GM23338 (cell line): ENCODE measurements at regions not wholly inside any gene's neighbourhood (a gene's known extent, or its start where the extent isn't known, plus 50 kb on each side); places are given as distances from the start of the nearest gene placed in this dataset.

Source experiments
- ATAC-seq: fragments of 200-7000 bp; cut with Tn5 transposase; 3 replicates; pipeline ENCODE4 v1.9.1; 2020
- DNase-seq: peaks from one replicate; pipeline ENCODE4 v3.0.0-alpha.2; 2015; ENCODE audit warnings: low spot score
- H2AFZ ChIP-seq: fragments of 200-600 bp; sonication (generic); 2 replicates; pipeline ENCODE4 v1.8.0; 2016; ENCODE audit warnings: antibody characterized with exemption, mild to moderate bottlenecking, moderate library complexity
- H3F3A ChIP-seq: fragments of 200-600 bp; sonication (generic); replicated peaks from 2 replicates; pipeline ENCODE4 v1.8.0; 2017; ENCODE audit warnings: antibody characterized with exemption, mixed run types, low read depth
- H3K27ac ChIP-seq: fragments of 200-600 bp; sonication (generic); 2 replicates; pipeline ENCODE4 v1.6.1; 2016; ENCODE audit warnings: low read depth
- H3K27me3 ChIP-seq: fragments of 200-600 bp; sonication (generic); 2 replicates; pipeline ENCODE4 v1.8.0; 2016; ENCODE audit warnings: mild to moderate bottlenecking, mixed run types, moderate library complexity; ENCODE audit not compliant: insufficient read depth
- H3K36me3 ChIP-seq: fragments of 200-600 bp; sonication (generic); 2 replicates; pipeline ENCODE4 v1.8.0; 2016; ENCODE audit warnings: mild to moderate bottlenecking; ENCODE audit not compliant: insufficient read depth
- H3K4me1 ChIP-seq: fragments of 200-600 bp; sonication (generic); 2 replicates; pipeline ENCODE4 v1.8.0; 2016; ENCODE audit warnings: mild to moderate bottlenecking, moderate library complexity; ENCODE audit not compliant: insufficient read depth
- H3K4me2 ChIP-seq: fragments of 200-600 bp; sonication (generic); 2 replicates; pipeline ENCODE4 v1.7.1; 2017; ENCODE audit warnings: mixed run types
- H3K4me3 ChIP-seq: fragments of 200-600 bp; sonication (generic); 2 replicates; pipeline ENCODE4 v1.6.1; 2016; ENCODE audit warnings: mixed run types
- H3K79me2 ChIP-seq: fragments of 200-600 bp; sonication (generic); replicated peaks from 2 replicates; pipeline ENCODE4 v1.8.0; 2017; ENCODE audit warnings: mild to moderate bottlenecking; ENCODE audit not compliant: insufficient read depth
- H3K9me2 ChIP-seq: fragments of 200-600 bp; sonication (generic); 2 replicates; pipeline ENCODE4 v1.8.0; 2017; ENCODE audit not compliant: insufficient read depth
- H4K20me1 ChIP-seq: fragments of 200-600 bp; sonication (generic); replicated peaks from 2 replicates; pipeline ENCODE4 v1.8.0; 2017; ENCODE audit warnings: mild to moderate bottlenecking; ENCODE audit not compliant: insufficient read depth
- H3K27ac Mint-ChIP-seq: 2 replicates; pipeline ENCODE4 v1.8.0; 2020; ENCODE audit warnings: inconsistent platforms, mild to moderate bottlenecking, moderate library complexity, mixed read lengths
- H3K27me3 Mint-ChIP-seq: 3 replicates; pipeline ENCODE4 v1.8.0; 2022; ENCODE audit warnings: low read depth, mild to moderate bottlenecking, moderate library complexity, mixed read lengths, inconsistent platforms; ENCODE audit not compliant: insufficient read depth, poor library complexity
- H3K36me3 Mint-ChIP-seq: 3 replicates; pipeline ENCODE4 v1.8.0; 2021; ENCODE audit warnings: low read depth, mild to moderate bottlenecking, inconsistent platforms, moderate library complexity, mixed read lengths
- H3K4me1 Mint-ChIP-seq: 3 replicates; pipeline ENCODE4 v1.8.0; 2020; ENCODE audit warnings: mild to moderate bottlenecking, inconsistent platforms, mixed read lengths
- H3K4me3 Mint-ChIP-seq: 3 replicates; pipeline ENCODE4 v1.8.0; 2021; ENCODE audit warnings: moderate library complexity, mild to moderate bottlenecking, inconsistent platforms, mixed read lengths
- H3K9me3 Mint-ChIP-seq: 3 replicates; pipeline ENCODE4 v1.8.0; 2020; ENCODE audit warnings: moderate library complexity, mild to moderate bottlenecking, inconsistent platforms, mixed read lengths
- CREB1 ChIP-seq: fragments of 250-450 bp; sonication (Bioruptor Pico); IDR thresholded peaks from 2 replicates; pipeline ENCODE4 v1.5.0; 2020; ENCODE audit warnings: low read depth, mild to moderate bottlenecking, moderate library complexity
- EZH2 ChIP-seq: fragments of 200-600 bp; sonication (generic); IDR thresholded peaks from one replicate; pipeline ENCODE4 v1.8.0; 2017; ENCODE audit warnings: antibody characterized with exemption, mild to moderate bottlenecking, low read depth; ENCODE audit not compliant: unreplicated experiment
- EZH2phosphoT487 ChIP-seq: fragments of 200-600 bp; sonication (generic); IDR thresholded peaks from one replicate; pipeline ENCODE4 v1.8.1; 2018; ENCODE audit warnings: antibody characterized with exemption; ENCODE audit not compliant: unreplicated experiment
- JUNB ChIP-seq: IDR thresholded peaks from one replicate; pipeline ENCODE4 v1.6.1; 2016; ENCODE audit warnings: antibody characterized with exemption; ENCODE audit not compliant: unreplicated experiment
- NANOG ChIP-seq: IDR thresholded peaks from 2 replicates; pipeline ENCODE4 v1.6.1; 2016; ENCODE audit warnings: antibody characterized with exemption, borderline replicate concordance
- POLR2AphosphoS5 ChIP-seq: IDR thresholded peaks from 2 replicates; pipeline ENCODE4 v1.6.1; 2016; ENCODE audit warnings: antibody characterized with exemption, low read depth
- STAT1 ChIP-seq: IDR thresholded peaks from one replicate; pipeline ENCODE4 v1.6.1; 2016; ENCODE audit warnings: antibody characterized with exemption; ENCODE audit not compliant: unreplicated experiment
- ZNF114 ChIP-seq: fragments of 250-450 bp; sonication (Bioruptor Pico); IDR thresholded peaks from 2 replicates; pipeline ENCODE4 v1.5.0; 2020; ENCODE audit warnings: mild to moderate bottlenecking, moderate library complexity
- ZNF331 ChIP-seq: fragments of 250-450 bp; sonication (Bioruptor Pico); IDR thresholded peaks from 2 replicates; pipeline ENCODE4 v1.5.0; 2020; ENCODE audit warnings: low read depth, mild to moderate bottlenecking, moderate library complexity
- ZNF462 ChIP-seq: fragments of 250-450 bp; sonication (Bioruptor Pico); IDR thresholded peaks from 2 replicates; pipeline ENCODE4 v1.5.0; 2020; ENCODE audit warnings: mild to moderate bottlenecking, moderate library complexity
- TF ChIP-seq, protein P1 (sequence below), 2 experiments: fragments of 200-600 bp in 1 of 2; sonication (generic) in 1 of 2; conservative IDR thresholded peaks; 2 replicates each; pipeline versions ENCODE4 v1.5.1 to v1.6.1; 2016 to 2017; ENCODE audit warnings: antibody characterized with exemption in 2 of 2, low read depth in 2 of 2, mild to moderate bottlenecking in 2 of 2, moderate library complexity in 1 of 2
- TF ChIP-seq, protein P2 (sequence below): IDR thresholded peaks from one replicate; pipeline ENCODE4 v1.6.1; 2018; ENCODE audit warnings: antibody characterized with exemption; ENCODE audit not compliant: unreplicated experiment
- TF ChIP-seq, protein P3 (sequence below): IDR thresholded peaks from 2 replicates; pipeline ENCODE4 v1.6.1; 2016; ENCODE audit warnings: antibody characterized with exemption

- Histone ChIP-seq H4K20me1 (no peaks in the 10 kb centered on the region), H3K4me1 (peaks cover 8% of the 10 kb centered on the region), H3K27me3 (no peaks in the 10 kb centered on the region), H3K79me2 (no peaks in the 10 kb centered on the region), H3F3A (no peaks in the 10 kb centered on the region), H3K9me2 (no peaks in the 10 kb centered on the region), H3K4me2 (no peak overlapping the region), H3K4me3 (no peak overlapping the region), H3K27ac (no peak overlapping the region), H2AFZ (no peak overlapping the region), H3K36me3 (no peaks in the 10 kb centered on the region)
- no peak overlapping the region for H3K4me3 Mint-ChIP-seq
- H3K4me1 Mint-ChIP-seq: peaks cover 13% of the 10 kb centered on the region; the same call in 2 of the 3 replicates
- no peak overlapping the region for H3K27ac Mint-ChIP-seq
- no peaks in the 10 kb centered on the region for H3K36me3 Mint-ChIP-seq
- TF ChIP-seq ZNF331 (CRISPR knock-in tag) (no peak), NANOG (no peak), EZH2phosphoT487 (no peak), STAT1 (no peak), POLR2AphosphoS5 (no peak), CREB1 (CRISPR knock-in tag) (no peak), EZH2 (no peak), ZNF462 (CRISPR knock-in tag) (no peak), JUNB (no peak), ZNF114 (CRISPR knock-in tag) (no peak)
- TF ChIP-seq, protein P1, sequence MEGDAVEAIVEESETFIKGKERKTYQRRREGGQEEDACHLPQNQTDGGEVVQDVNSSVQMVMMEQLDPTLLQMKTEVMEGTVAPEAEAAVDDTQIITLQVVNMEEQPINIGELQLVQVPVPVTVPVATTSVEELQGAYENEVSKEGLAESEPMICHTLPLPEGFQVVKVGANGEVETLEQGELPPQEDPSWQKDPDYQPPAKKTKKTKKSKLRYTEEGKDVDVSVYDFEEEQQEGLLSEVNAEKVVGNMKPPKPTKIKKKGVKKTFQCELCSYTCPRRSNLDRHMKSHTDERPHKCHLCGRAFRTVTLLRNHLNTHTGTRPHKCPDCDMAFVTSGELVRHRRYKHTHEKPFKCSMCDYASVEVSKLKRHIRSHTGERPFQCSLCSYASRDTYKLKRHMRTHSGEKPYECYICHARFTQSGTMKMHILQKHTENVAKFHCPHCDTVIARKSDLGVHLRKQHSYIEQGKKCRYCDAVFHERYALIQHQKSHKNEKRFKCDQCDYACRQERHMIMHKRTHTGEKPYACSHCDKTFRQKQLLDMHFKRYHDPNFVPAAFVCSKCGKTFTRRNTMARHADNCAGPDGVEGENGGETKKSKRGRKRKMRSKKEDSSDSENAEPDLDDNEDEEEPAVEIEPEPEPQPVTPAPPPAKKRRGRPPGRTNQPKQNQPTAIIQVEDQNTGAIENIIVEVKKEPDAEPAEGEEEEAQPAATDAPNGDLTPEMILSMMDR (conservative IDR thresholded peaks at IDR 0.05; ENCODE audit: low read depth in 2 of 2): no peak
- TF ChIP-seq, protein P2, sequence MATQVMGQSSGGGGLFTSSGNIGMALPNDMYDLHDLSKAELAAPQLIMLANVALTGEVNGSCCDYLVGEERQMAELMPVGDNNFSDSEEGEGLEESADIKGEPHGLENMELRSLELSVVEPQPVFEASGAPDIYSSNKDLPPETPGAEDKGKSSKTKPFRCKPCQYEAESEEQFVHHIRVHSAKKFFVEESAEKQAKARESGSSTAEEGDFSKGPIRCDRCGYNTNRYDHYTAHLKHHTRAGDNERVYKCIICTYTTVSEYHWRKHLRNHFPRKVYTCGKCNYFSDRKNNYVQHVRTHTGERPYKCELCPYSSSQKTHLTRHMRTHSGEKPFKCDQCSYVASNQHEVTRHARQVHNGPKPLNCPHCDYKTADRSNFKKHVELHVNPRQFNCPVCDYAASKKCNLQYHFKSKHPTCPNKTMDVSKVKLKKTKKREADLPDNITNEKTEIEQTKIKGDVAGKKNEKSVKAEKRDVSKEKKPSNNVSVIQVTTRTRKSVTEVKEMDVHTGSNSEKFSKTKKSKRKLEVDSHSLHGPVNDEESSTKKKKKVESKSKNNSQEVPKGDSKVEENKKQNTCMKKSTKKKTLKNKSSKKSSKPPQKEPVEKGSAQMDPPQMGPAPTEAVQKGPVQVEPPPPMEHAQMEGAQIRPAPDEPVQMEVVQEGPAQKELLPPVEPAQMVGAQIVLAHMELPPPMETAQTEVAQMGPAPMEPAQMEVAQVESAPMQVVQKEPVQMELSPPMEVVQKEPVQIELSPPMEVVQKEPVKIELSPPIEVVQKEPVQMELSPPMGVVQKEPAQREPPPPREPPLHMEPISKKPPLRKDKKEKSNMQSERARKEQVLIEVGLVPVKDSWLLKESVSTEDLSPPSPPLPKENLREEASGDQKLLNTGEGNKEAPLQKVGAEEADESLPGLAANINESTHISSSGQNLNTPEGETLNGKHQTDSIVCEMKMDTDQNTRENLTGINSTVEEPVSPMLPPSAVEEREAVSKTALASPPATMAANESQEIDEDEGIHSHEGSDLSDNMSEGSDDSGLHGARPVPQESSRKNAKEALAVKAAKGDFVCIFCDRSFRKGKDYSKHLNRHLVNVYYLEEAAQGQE: no peak
- TF ChIP-seq, protein P3, sequence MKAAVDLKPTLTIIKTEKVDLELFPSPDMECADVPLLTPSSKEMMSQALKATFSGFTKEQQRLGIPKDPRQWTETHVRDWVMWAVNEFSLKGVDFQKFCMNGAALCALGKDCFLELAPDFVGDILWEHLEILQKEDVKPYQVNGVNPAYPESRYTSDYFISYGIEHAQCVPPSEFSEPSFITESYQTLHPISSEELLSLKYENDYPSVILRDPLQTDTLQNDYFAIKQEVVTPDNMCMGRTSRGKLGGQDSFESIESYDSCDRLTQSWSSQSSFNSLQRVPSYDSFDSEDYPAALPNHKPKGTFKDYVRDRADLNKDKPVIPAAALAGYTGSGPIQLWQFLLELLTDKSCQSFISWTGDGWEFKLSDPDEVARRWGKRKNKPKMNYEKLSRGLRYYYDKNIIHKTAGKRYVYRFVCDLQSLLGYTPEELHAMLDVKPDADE: no peak
- ATAC-seq: no peak
- no peaks in the 10 kb centered on the region; the same call in 2 of the 3 replicates for H3K9me3 Mint-ChIP-seq
- H3K27me3 Mint-ChIP-seq: peaks cover 14% of the 10 kb centered on the region
- no peak for DNase-seq
Observed at GRCh38 chr21:41671859-41672542, 94.9 kb downstream of the RIPK4 start.
